BLaER1 treated with 17β-estradiol and CSF1 and Interleukin-3, amounts not matched to agents 10 nM and 100 nM (cell line): ENCODE measurements at regions not wholly inside any gene's neighbourhood (a gene's known extent, or its start where the extent isn't known, plus 50 kb on each side); places are given as distances from the start of the nearest gene placed in this dataset.
"Not testable (repeated sequence)": the region's sequence is repeated elsewhere in the genome, so short reads cannot be mapped to it uniquely, and the experiment has no call there.

Source experiments
- H3K27ac ChIP-seq, 11 experiments: shearing (Covaris generic); formaldehyde crosslinking; 2 replicates each; pipeline ENCODE4 v1.8.1; 2022
- H3K27me3 ChIP-seq, 11 experiments: shearing (Covaris generic); formaldehyde crosslinking; 2 replicates each; pipeline ENCODE4 v1.8.1; 2022
- H3K36me3 ChIP-seq, 11 experiments: shearing (Covaris generic); formaldehyde crosslinking; 2 replicates each; pipeline ENCODE4 v1.8.1; 2022
- H3K4me1 ChIP-seq, 10 experiments: shearing (Covaris generic); formaldehyde crosslinking; 2 replicates each; pipeline ENCODE4 v1.8.1; 2022
- H3K4me2 ChIP-seq, 11 experiments: shearing (Covaris generic); formaldehyde crosslinking; 2 replicates each; pipeline ENCODE4 v1.8.1; 2022
- H3K4me3 ChIP-seq, 10 experiments: shearing (Covaris generic); formaldehyde crosslinking; 2 replicates each; pipeline ENCODE4 v1.8.1; 2022
- H3K9ac ChIP-seq, 11 experiments: shearing (Covaris generic); formaldehyde crosslinking; 2 replicates each; pipeline ENCODE4 v1.8.1; 2022
- H3K9me3 ChIP-seq, 11 experiments: shearing (Covaris generic); formaldehyde crosslinking; replicated peaks in 1 of 11; 2 replicates each; pipeline ENCODE4 v1.8.1; 2022
- H4K20me1 ChIP-seq, 11 experiments: shearing (Covaris generic); formaldehyde crosslinking; 2 replicates each; pipeline ENCODE4 v1.8.1; 2022
- Cebpa-rat ChIP-seq, 11 experiments: shearing (Covaris generic); IDR thresholded peaks; 2 replicates each; pipeline ENCODE4 v1.8.1; 2022

DNA sequence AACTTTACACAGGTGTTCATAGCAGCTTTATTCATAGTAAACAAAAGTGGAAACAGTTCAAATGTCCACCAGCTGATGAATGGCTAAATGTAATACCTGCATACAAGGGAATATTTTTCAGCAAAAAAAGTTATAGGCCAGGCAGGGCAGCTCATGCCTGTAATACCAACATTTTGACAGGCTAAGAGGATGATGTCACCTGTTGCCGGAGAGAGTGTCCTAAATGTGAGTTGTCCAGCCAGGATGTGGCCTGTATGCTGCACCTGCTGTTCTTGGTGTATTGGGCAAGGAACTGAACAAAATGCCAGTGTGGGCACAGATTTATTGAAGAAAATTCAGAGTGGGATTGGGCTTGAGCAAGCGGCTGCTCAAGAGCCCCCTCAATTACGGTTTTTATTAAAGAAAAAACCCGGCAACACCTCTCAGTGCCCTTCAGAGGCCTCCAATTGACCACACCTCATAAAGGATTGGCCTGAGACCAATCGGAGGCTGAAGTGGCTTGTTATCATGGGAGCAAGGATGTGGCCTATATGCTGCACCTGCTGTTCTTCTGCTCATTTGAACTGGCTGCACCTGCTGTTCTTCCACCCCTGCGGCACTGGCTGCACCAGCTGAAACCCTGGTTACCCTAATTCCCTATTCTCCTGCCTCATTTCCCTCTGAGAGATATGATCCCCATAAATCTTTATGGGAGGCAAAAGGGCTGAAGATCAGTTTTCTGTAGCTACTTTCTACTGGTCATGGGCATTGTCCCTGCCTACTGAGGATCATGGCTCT lies 129.8 kb downstream of the GPCPD1 start:
- Histone ChIP-seq H3K4me3 (no peak overlapping the region), H3K27ac (no peak overlapping the region), H3K36me3 (no peaks in the 10 kb centered on the region), H3K9me3 (no peaks in the 10 kb centered on the region), H3K9ac (no peak overlapping the region), H4K20me1 (no peaks in the 10 kb centered on the region), H3K4me1 (no peaks in the 10 kb centered on the region; a peak in 1 of 20 replicates), H3K4me2 (no peak overlapping the region), H3K27me3 (no peaks in the 10 kb centered on the region)
- TF ChIP-seq Cebpa-rat (IDR thresholded peaks at IDR 0.05), result no peak

GRCh38 chr20:5474646-5475550 lies 135.9 kb downstream of the GPCPD1 start:
- H3K27ac ChIP-seq, result no peak overlapping the region
- H3K4me1 ChIP-seq, result peaks cover 0 to 6% (median 0%) of the 10 kb centered on the region in 10 experiments; a peak in 2 of 20 replicates
- TF ChIP-seq Cebpa-rat (IDR thresholded peaks at IDR 0.05), result no peak
- 0 out of 22 replicates have a peak overlapping the region, but pooled peaks of 1 of the 11 experiments have one; percentile 10 for H3K4me2 ChIP-seq
- H4K20me1 ChIP-seq, result no peaks in the 10 kb centered on the region
- H3K9ac ChIP-seq, result no peak overlapping the region
- no peaks in the 10 kb centered on the region for H3K27me3 ChIP-seq
- no peaks in the 10 kb centered on the region; a peak in 1 of 22 replicates for H3K9me3 ChIP-seq
- H3K4me3 ChIP-seq, result no peak overlapping the region
- no peaks in the 10 kb centered on the region for H3K36me3 ChIP-seq

DNA sequence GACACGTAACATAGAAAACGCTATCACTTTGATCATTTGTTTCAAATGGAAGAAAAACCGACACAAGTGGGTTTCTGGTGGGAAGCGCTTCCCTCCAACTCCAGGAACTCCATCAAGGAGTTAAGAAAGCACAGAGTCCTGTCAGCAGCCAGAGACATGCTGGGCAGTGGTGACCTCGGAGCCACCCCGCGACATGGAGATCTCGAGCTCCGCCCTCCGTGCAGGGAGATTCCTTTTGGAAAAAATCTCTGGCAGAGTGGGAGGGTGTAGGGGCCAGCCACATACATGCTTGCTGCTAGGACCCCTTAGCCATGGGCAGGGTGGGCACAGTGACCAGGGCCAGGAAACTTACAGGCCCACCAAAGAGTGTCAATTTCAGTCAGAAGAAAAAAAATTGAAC lies 138.9 kb downstream of the GPCPD1 start:
- H3K27me3 ChIP-seq, H3K4me2 ChIP-seq, H3K4me3 ChIP-seq, H4K20me1 ChIP-seq, H3K36me3 ChIP-seq, H3K4me1 ChIP-seq, H3K9me3 ChIP-seq, H3K27ac ChIP-seq, H3K9ac ChIP-seq: not testable (repeated sequence)

- no peak overlapping the region for H3K9ac ChIP-seq
These were observed 139.4 kb downstream of the GPCPD1 start for GRCh38 chr20:5471368-5471767.

GRCh38 chr20:5470943-5471342 lies 139.9 kb downstream of the GPCPD1 start:
- Histone ChIP-seq H3K4me1 (peaks cover 0 to 6% (median 0%) of the 10 kb centered on the region in 10 experiments; a peak in 1 of 20 replicates), H3K4me3 (no peak overlapping the region), H3K27ac (no peak overlapping the region), H4K20me1 (no peaks in the 10 kb centered on the region), H3K9ac (no peak overlapping the region), H3K36me3 (no peaks in the 10 kb centered on the region), H3K9me3 (no peaks in the 10 kb centered on the region; a peak in 1 of 22 replicates), H3K4me2 (no peak overlapping the region), H3K27me3 (no peaks in the 10 kb centered on the region)
- TF ChIP-seq Cebpa-rat (IDR thresholded peaks at IDR 0.05), result no peak

More at GRCh38 chr20:5471368-5471767, 139.4 kb downstream of the GPCPD1 start:
- no peak overlapping the region for H3K4me2 ChIP-seq
- H3K4me3 ChIP-seq, result no peak overlapping the region
- no peaks in the 10 kb centered on the region for H3K36me3 ChIP-seq
- no peaks in the 10 kb centered on the region for H4K20me1 ChIP-seq
- H3K27ac ChIP-seq, result no peak overlapping the region
- peaks cover 0 to 6% (median 0%) of the 10 kb centered on the region in 10 experiments; a peak in 1 of 20 replicates for H3K4me1 ChIP-seq
- no peaks in the 10 kb centered on the region; a peak in 1 of 22 replicates for H3K9me3 ChIP-seq
- TF ChIP-seq Cebpa-rat (IDR thresholded peaks at IDR 0.05), result no peak
- no peaks in the 10 kb centered on the region for H3K27me3 ChIP-seq

DNA sequence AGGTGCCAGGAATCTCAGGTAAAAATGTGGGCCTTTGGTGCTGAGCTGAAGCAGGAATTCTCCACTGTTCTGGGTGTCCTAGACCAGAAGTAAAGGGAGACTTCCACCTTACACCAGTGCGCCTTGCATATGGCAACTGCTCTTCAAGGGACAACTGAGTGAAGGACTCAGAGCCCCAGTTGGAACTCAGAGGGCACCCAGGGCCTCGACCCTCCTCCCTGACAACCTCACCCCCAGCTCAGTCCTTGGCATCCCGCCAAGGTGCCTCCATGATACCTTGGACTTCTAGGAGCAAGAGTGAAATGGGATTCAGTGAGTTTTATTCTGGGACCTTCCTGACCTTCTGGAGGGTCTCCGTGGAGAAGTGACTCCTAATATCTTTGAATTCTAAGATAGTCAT lies 140.3 kb downstream of the GPCPD1 start:
- TF ChIP-seq Cebpa-rat (IDR thresholded peaks at IDR 0.05), result no peak
- H3K9me3 ChIP-seq, result peaks cover 0 to under 1% (median 0%) of the 10 kb centered on the region in 11 experiments; a peak in 2 of 22 replicates
- H3K4me3 ChIP-seq, result no peak overlapping the region

GRCh38 chr20:5469111-5469510 lies 141.7 kb downstream of the GPCPD1 start:
- Histone ChIP-seq H3K4me3 (no peak overlapping the region), H3K36me3 (no peaks in the 10 kb centered on the region), H3K4me1 (no peaks in the 10 kb centered on the region), H3K27ac (no peak overlapping the region), H3K27me3 (no peaks in the 10 kb centered on the region), H4K20me1 (no peaks in the 10 kb centered on the region), H3K4me2 (no peak overlapping the region), H3K9ac (no peak overlapping the region), H3K9me3 (peaks cover 7 to 14% (median 13%) of the 10 kb centered on the region in 11 experiments)
- TF ChIP-seq Cebpa-rat (IDR thresholded peaks at IDR 0.05), result no peak

More for the DNA sequence above, 140.3 kb downstream of the GPCPD1 start:
- Histone ChIP-seq H3K4me1 (peaks cover 0 to 6% (median 0%) of the 10 kb centered on the region in 10 experiments; a peak in 1 of 20 replicates), H3K4me2 (no peak overlapping the region), H3K27me3 (no peaks in the 10 kb centered on the region), H3K36me3 (no peaks in the 10 kb centered on the region), H3K27ac (no peak overlapping the region), H4K20me1 (no peaks in the 10 kb centered on the region), H3K9ac (no peak overlapping the region)

- H4K20me1 ChIP-seq, result no peaks in the 10 kb centered on the region
- peaks cover 8 to 16% (median 14%) of the 10 kb centered on the region in 11 experiments for H3K9me3 ChIP-seq
- H3K4me3 ChIP-seq, result no peak overlapping the region
- H3K9ac ChIP-seq, result no peak overlapping the region
- no peaks in the 10 kb centered on the region for H3K4me1 ChIP-seq
- no peak overlapping the region for H3K27ac ChIP-seq
- TF ChIP-seq Cebpa-rat (IDR thresholded peaks at IDR 0.05), result no peak
- H3K27me3 ChIP-seq, result no peaks in the 10 kb centered on the region
- H3K36me3 ChIP-seq, result no peaks in the 10 kb centered on the region
- H3K4me2 ChIP-seq, result no peak overlapping the region
These were observed 143.7 kb downstream of the GPCPD1 start for GRCh38 chr20:5467086-5467485.

DNA sequence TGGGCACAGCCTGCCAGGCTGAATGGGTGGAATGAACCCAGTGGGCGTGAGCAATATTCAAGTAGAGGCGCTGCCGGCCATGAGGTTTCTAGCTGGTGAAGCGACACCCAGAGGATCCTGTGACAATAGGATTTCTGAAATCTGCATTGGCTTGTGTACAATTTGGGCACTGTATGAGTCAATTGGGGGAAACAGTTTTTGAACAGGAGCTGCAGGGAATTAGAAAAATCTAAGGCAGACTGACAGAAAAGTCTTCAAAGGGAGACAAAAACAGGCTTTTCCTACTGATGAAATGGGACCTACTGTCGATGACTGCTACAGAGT lies 145.2 kb downstream of the GPCPD1 start:
- H3K4me1 ChIP-seq, result no peaks in the 10 kb centered on the region
- peaks cover 8 to 17% (median 14%) of the 10 kb centered on the region in 11 experiments for H3K9me3 ChIP-seq
- TF ChIP-seq Cebpa-rat (IDR thresholded peaks at IDR 0.05), result no peak

More for the DNA sequence above, 145.2 kb downstream of the GPCPD1 start:
- no peaks in the 10 kb centered on the region for H3K36me3 ChIP-seq
- H3K4me3 ChIP-seq, result no peak overlapping the region
- H4K20me1 ChIP-seq, result no peaks in the 10 kb centered on the region
- no peak overlapping the region for H3K9ac ChIP-seq
- H3K27me3 ChIP-seq, result no peaks in the 10 kb centered on the region
- H3K4me2 ChIP-seq, result no peak overlapping the region
- no peak overlapping the region for H3K27ac ChIP-seq
